ENCODE measurements at regions not wholly inside any gene's neighbourhood (a gene's known extent, or its start where the extent isn't known, plus 50 kb on each side); places are given as distances from the start of the nearest gene placed in this dataset.
"Not testable (repeated sequence)": the region's sequence is repeated elsewhere in the genome, so short reads cannot be mapped to it uniquely, and the experiment has no call there.

- not testable (repeated sequence) for TF ChIP-seq CTCF, POLR2AphosphoS5, POLR2A (IDR thresholded peaks at IDR 0.05)
Measured at GRCh38 chr21:27517177-27517576, 550.3 kb upstream of the ADAMTS5 start.
